HG03378 (cell line): ENCODE measurements at regions not wholly inside any gene's neighbourhood (a gene's known extent, or its start where the extent isn't known, plus 50 kb on each side); places are given as distances from the start of the nearest gene placed in this dataset.

Source experiments
- ATAC-seq: cut with Tn5 transposase; IDR thresholded peaks from one replicate; pipeline ENCODE4 v1.9.1; 2021; ENCODE audit warnings: mild to moderate bottlenecking, moderate library complexity; ENCODE audit not compliant: unreplicated experiment

- no peak for ATAC-seq
Measured at GRCh38 chr22:49590381-49590780, 237.3 kb downstream of the BRD1 start.

GRCh38 chr22:49589811-49590210 is 237.9 kb downstream of the BRD1 start:
- ATAC-seq = no peak

GRCh38 chr22:49589301-49589700 is 238.4 kb downstream of the BRD1 start:
- ATAC-seq = no peak

GRCh38 chr22:49588739-49589138 is 238.9 kb downstream of the BRD1 start:
- no peak for ATAC-seq

GRCh38 chr22:49587987-49588386 is 239.7 kb downstream of the BRD1 start:
- ATAC-seq = no peak

GRCh38 chr22:49587421-49587820 is 240.3 kb downstream of the BRD1 start:
- ATAC-seq = no peak

- no peak for ATAC-seq
Measured at GRCh38 chr22:49586873-49587272, 240.8 kb downstream of the BRD1 start.

GRCh38 chr22:49586244-49586748 is 241.4 kb downstream of the BRD1 start:
- no peak for ATAC-seq

- no peak for ATAC-seq
Measured at GRCh38 chr22:49585461-49586243, 242.0 kb downstream of the BRD1 start.

GRCh38 chr22:49583886-49584505 is 243.7 kb downstream of the BRD1 start:
- no peak for ATAC-seq

GRCh38 chr22:49583341-49583740 is 244.3 kb downstream of the BRD1 start:
- ATAC-seq = no peak

- no peak for ATAC-seq
Measured at GRCh38 chr22:49582678-49583077, 245.0 kb downstream of the BRD1 start.

- ATAC-seq = no peak
Measured at GRCh38 chr22:49582181-49582580, 245.5 kb downstream of the BRD1 start.

- ATAC-seq = no peak
Measured at GRCh38 chr22:49580024-49580423, 247.6 kb downstream of the BRD1 start.

GRCh38 chr22:49577168-49578060 is 250.3 kb downstream of the BRD1 start:
- ATAC-seq = no peak

- ATAC-seq = no peak
Measured at GRCh38 chr22:49576241-49577141, 251.2 kb downstream of the BRD1 start.

- no peak for ATAC-seq
Measured at GRCh38 chr22:49575703-49576081, 252.0 kb downstream of the BRD1 start.

GRCh38 chr22:49574881-49575702 is 252.6 kb downstream of the BRD1 start:
- ATAC-seq = no peak

GRCh38 chr22:49574205-49574880 is 253.3 kb downstream of the BRD1 start:
- ATAC-seq = no peak
